NCI-H2029 (cell line): ENCODE measurements at regions not wholly inside any gene's neighbourhood (a gene's known extent, or its start where the extent isn't known, plus 50 kb on each side); places are given as distances from the start of the nearest gene placed in this dataset.

Experiments used
- DNase-seq: peaks from one replicate; lab custom pipeline; 2025; lab: John Stamatoyannopoulos, UW

- DNase-seq, result no peak
Observed at GRCh38 chr10:36109399-36110023, 467.4 kb upstream of the FZD8 start.

- no peak for DNase-seq
Observed at GRCh38 chr10:36097696-36098095, 455.6 kb upstream of the FZD8 start.

GRCh38 chr10:36096576-36096975, 454.5 kb upstream of the FZD8 start:
- no peak for DNase-seq

GRCh38 chr10:36094096-36094495, 452.0 kb upstream of the FZD8 start:
- DNase-seq, result no peak

- DNase-seq, result no peak
Observed at GRCh38 chr10:36092116-36092515, 450.0 kb upstream of the FZD8 start.

- DNase-seq, result no peak
Observed at GRCh38 chr10:36091007-36091406, 448.9 kb upstream of the FZD8 start.

GRCh38 chr10:36089790-36090440, 447.8 kb upstream of the FZD8 start:
- no peak for DNase-seq

GRCh38 chr10:36087006-36088005, 445.2 kb upstream of the FZD8 start:
- no peak for DNase-seq

GRCh38 chr10:36075196-36075595, 433.1 kb upstream of the FZD8 start:
- DNase-seq, result no peak

GRCh38 chr10:36073796-36074345, 431.8 kb upstream of the FZD8 start:
- no peak for DNase-seq

- no peak for DNase-seq
Observed at GRCh38 chr10:36068542-36068941, 426.4 kb upstream of the FZD8 start.

GRCh38 chr10:36067748-36068147, 425.7 kb upstream of the FZD8 start:
- no peak for DNase-seq

GRCh38 chr10:36066850-36067249, 424.8 kb upstream of the FZD8 start:
- no peak for DNase-seq

- DNase-seq, result no peak
Observed at GRCh38 chr10:36066102-36066501, 424.0 kb upstream of the FZD8 start.

GRCh38 chr10:36063396-36063795, 421.3 kb upstream of the FZD8 start:
- no peak for DNase-seq

GRCh38 chr10:36057731-36058130, 415.6 kb upstream of the FZD8 start:
- DNase-seq, result no peak

GRCh38 chr10:36057180-36057579, 415.1 kb upstream of the FZD8 start:
- DNase-seq, result no peak

- DNase-seq, result no peak
Observed at GRCh38 chr10:36053775-36054174, 411.7 kb upstream of the FZD8 start.

GRCh38 chr10:36053271-36053670, 411.2 kb upstream of the FZD8 start:
- DNase-seq, result no peak

GRCh38 chr10:36051500-36051991, 409.4 kb upstream of the FZD8 start:
- DNase-seq, result no peak

GRCh38 chr10:36050763-36051499, 408.8 kb upstream of the FZD8 start:
- DNase-seq, result no peak

GRCh38 chr10:36048780-36049179, 406.7 kb upstream of the FZD8 start:
- DNase-seq, result no peak
